ENCODE measurements at regions not wholly inside any gene's neighbourhood (a gene's known extent, or its start where the extent isn't known, plus 50 kb on each side); places are given as distances from the start of the nearest gene placed in this dataset.
"Not testable (repeated sequence)": the region's sequence is repeated elsewhere in the genome, so short reads cannot be mapped to it uniquely, and the experiment has no call there.

DNA sequence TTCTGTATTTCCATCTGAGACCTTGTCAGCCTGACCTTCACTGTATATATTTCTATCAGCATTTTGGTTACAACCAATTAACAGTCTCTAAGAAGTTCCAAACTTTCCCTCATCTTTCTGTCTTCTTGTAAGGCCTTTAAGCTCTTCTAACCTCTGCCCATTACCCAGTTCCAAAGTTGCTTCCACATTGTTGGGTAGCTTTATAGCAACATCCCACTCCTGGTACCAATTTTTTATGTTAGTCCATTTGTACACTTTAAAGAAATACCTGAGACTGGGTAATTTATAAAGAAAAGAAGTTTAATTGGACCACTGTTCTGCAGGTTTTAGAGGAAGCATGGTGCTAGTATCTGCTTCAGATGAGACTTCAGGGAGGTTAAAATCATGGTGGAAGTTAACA lies 1979.7 kb upstream of the RAG2 start:
- no peak overlapping the region for H3K4me3 ChIP-seq (ENCODE audit: low read depth in 1 of 2, low read length in 2 of 2)
- H3K36me3 ChIP-seq (ENCODE audit: control insufficient read depth in 1 of 2, insufficient read depth in 2 of 2, low read length in 2 of 2), result no peaks in the 10 kb centered on the region
- no peaks in the 10 kb centered on the region for H3K27me3 ChIP-seq (ENCODE audit: low read depth, low read length)
- H3K27ac ChIP-seq (ENCODE audit: low read length), result no peak overlapping the region
- no peaks in the 10 kb centered on the region for H3K4me1 ChIP-seq (ENCODE audit: control insufficient read depth in 1 of 2, insufficient read depth in 2 of 2, low read length in 2 of 2)
- peaks cover 3 to 20% of the 10 kb centered on the region in 2 donors for H3K9me3 ChIP-seq (ENCODE audit: control insufficient read depth in 1 of 2, low read length in 2 of 2)

- H3K27ac ChIP-seq (ENCODE audit: low read length), result no peak overlapping the region
- no peaks in the 10 kb centered on the region for H3K4me1 ChIP-seq (ENCODE audit: control insufficient read depth in 1 of 2, insufficient read depth in 2 of 2, low read length in 2 of 2)
- peaks cover 0 to 2% of the 10 kb centered on the region in 2 donors for H3K9me3 ChIP-seq (ENCODE audit: control insufficient read depth in 1 of 2, low read length in 2 of 2)
- no peak overlapping the region for H3K4me3 ChIP-seq (ENCODE audit: low read depth in 1 of 2, low read length in 2 of 2)
- no peaks in the 10 kb centered on the region for H3K27me3 ChIP-seq (ENCODE audit: low read depth, low read length)
- H3K36me3 ChIP-seq (ENCODE audit: control insufficient read depth in 1 of 2, insufficient read depth in 2 of 2, low read length in 2 of 2), result no peaks in the 10 kb centered on the region
These were observed 1964.5 kb upstream of the RAG2 start for GRCh38 chr11:38562562-38562961.

DNA sequence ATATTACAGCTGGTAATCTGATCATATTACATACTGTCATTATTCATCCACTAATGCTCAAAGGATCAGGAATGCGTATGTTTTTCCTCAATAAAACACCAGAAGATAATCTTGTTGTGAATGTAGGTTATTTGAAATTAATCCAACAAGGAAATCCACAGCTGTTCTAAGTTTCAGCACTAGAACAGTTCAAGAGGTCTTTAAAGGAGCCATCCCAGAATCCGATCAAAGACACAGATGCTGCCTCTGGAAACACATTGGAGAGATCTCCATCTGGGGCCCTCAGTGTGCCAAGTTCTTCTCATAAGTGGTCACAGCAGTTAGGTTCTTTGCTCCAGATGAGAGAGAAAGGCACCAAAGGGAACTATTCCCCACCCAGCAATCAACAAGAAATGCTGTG lies 1955.1 kb upstream of the RAG2 start:
- Histone ChIP-seq H3K4me3 (ENCODE audit: low read depth in 1 of 2, low read length in 2 of 2) (no peak overlapping the region), H3K4me1 (ENCODE audit: control insufficient read depth in 1 of 2, insufficient read depth in 2 of 2, low read length in 2 of 2) (no peaks in the 10 kb centered on the region)

DNA sequence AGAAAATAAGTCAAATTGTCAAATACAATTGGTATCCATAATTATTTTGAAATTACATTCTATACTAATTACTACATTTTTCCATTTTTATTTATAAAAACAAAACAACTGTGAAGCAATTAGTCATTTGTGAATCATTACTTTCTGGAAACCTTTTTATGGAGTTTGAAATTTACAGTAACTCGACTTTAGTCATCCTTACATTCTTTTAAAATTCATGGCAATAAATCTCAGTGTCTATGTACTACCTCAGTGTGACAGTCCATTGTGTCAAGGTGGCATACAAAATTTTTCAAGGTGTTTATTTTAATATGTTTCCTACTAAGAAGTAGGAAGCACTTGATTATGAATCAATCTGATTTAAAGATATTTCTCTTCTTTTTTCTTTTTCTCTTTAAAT lies 1949.4 kb upstream of the RAG2 start:
- no peaks in the 10 kb centered on the region for H3K27me3 ChIP-seq (ENCODE audit: low read depth, low read length)
- H3K4me1 ChIP-seq (ENCODE audit: control insufficient read depth in 1 of 2, insufficient read depth in 2 of 2, low read length in 2 of 2), result no peaks in the 10 kb centered on the region
- no peaks in the 10 kb centered on the region for H3K36me3 ChIP-seq (ENCODE audit: control insufficient read depth in 1 of 2, insufficient read depth in 2 of 2, low read length in 2 of 2)
- no peak overlapping the region for H3K4me3 ChIP-seq (ENCODE audit: low read depth in 1 of 2, low read length in 2 of 2)
- H3K9me3 ChIP-seq (ENCODE audit: control insufficient read depth in 1 of 2, low read length in 2 of 2), result no peaks in the 10 kb centered on the region
- no peak overlapping the region for H3K27ac ChIP-seq (ENCODE audit: low read length)

More for the DNA sequence above, 1955.1 kb upstream of the RAG2 start:
- Histone ChIP-seq H3K27ac (ENCODE audit: low read length) (no peak overlapping the region), H3K36me3 (ENCODE audit: control insufficient read depth in 1 of 2, insufficient read depth in 2 of 2, low read length in 2 of 2) (no peaks in the 10 kb centered on the region), H3K27me3 (ENCODE audit: low read depth, low read length) (no peaks in the 10 kb centered on the region), H3K9me3 (ENCODE audit: control insufficient read depth in 1 of 2, low read length in 2 of 2) (no peaks in the 10 kb centered on the region)

DNA sequence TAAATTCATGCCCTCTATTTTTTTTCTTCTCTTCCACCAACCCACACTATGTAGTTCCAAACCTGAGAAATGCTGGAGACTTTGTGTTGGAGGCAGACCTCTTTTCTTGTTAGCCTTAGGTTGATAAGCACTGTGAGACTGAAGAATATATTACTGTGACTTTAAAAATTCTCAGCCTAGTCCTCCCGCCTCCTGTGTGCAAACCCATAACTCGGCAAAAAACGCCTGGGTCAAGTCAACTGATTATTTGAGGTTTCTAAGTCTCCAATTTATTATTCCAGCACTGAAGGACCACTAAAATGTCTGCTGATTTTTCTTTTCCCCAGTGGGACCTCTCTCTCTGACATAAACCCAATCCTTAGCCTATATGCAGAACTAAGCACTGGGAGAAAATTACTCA lies 1946.0 kb upstream of the RAG2 start:
- H3K9me3 ChIP-seq (ENCODE audit: control insufficient read depth in 1 of 2, low read length in 2 of 2), result no peaks in the 10 kb centered on the region
- H3K27me3 ChIP-seq (ENCODE audit: low read depth, low read length), result no peaks in the 10 kb centered on the region
- H3K36me3 ChIP-seq (ENCODE audit: control insufficient read depth in 1 of 2, insufficient read depth in 2 of 2, low read length in 2 of 2), result no peaks in the 10 kb centered on the region
- no peak overlapping the region for H3K4me3 ChIP-seq (ENCODE audit: low read depth in 1 of 2, low read length in 2 of 2)
- H3K4me1 ChIP-seq (ENCODE audit: control insufficient read depth in 1 of 2, insufficient read depth in 2 of 2, low read length in 2 of 2), result no peaks in the 10 kb centered on the region
- no peak overlapping the region for H3K27ac ChIP-seq (ENCODE audit: low read length)

DNA sequence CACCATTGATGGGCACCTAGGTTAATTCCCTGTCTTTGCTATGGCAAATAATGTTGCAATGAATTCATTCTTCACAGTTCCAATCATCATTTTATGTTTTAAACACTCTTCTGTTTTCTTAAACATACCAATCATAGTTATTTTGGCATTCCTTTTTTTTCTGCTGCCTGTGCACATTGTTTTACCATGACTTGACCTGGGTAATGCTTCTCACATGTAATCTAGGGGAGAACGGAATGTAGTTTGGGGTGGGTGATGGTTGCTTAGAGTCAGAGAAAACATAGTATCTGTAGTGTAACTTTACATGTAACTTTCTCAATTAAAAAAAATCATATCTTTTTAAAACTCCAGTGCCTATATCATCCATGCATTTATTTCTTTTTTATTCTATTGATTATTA lies 1945.3 kb upstream of the RAG2 start:
- Histone ChIP-seq H3K27me3 (ENCODE audit: low read depth, low read length) (no peaks in the 10 kb centered on the region), H3K4me3 (ENCODE audit: low read depth in 1 of 2, low read length in 2 of 2) (no peak overlapping the region), H3K27ac (ENCODE audit: low read length) (no peak overlapping the region), H3K4me1 (ENCODE audit: control insufficient read depth in 1 of 2, insufficient read depth in 2 of 2, low read length in 2 of 2) (no peaks in the 10 kb centered on the region), H3K36me3 (ENCODE audit: control insufficient read depth in 1 of 2, insufficient read depth in 2 of 2, low read length in 2 of 2) (no peaks in the 10 kb centered on the region), H3K9me3 (ENCODE audit: control insufficient read depth in 1 of 2, low read length in 2 of 2) (no peaks in the 10 kb centered on the region)

GRCh38 chr11:38538866-38539680 lies 1941.0 kb upstream of the RAG2 start:
- Histone ChIP-seq H3K9me3 (ENCODE audit: control insufficient read depth in 1 of 2, low read length in 2 of 2) (peaks cover 0 to 2% of the 10 kb centered on the region in 2 donors), H3K27ac (ENCODE audit: low read length) (no peak overlapping the region), H3K4me1 (ENCODE audit: control insufficient read depth in 1 of 2, insufficient read depth in 2 of 2, low read length in 2 of 2) (no peaks in the 10 kb centered on the region), H3K36me3 (ENCODE audit: control insufficient read depth in 1 of 2, insufficient read depth in 2 of 2, low read length in 2 of 2) (no peaks in the 10 kb centered on the region), H3K4me3 (ENCODE audit: low read depth in 1 of 2, low read length in 2 of 2) (no peak overlapping the region), H3K27me3 (ENCODE audit: low read depth, low read length) (no peaks in the 10 kb centered on the region)

GRCh38 chr11:38530226-38530625 lies 1932.2 kb upstream of the RAG2 start:
- Histone ChIP-seq H3K36me3 (ENCODE audit: control insufficient read depth in 1 of 2, insufficient read depth in 2 of 2, low read length in 2 of 2) (no peaks in the 10 kb centered on the region), H3K27me3 (ENCODE audit: low read depth, low read length) (no peaks in the 10 kb centered on the region), H3K9me3 (ENCODE audit: control insufficient read depth in 1 of 2, low read length in 2 of 2) (peaks cover 0 to 10% of the 10 kb centered on the region in 2 donors), H3K4me3 (ENCODE audit: low read depth in 1 of 2, low read length in 2 of 2) (no peak overlapping the region), H3K4me1 (ENCODE audit: control insufficient read depth in 1 of 2, insufficient read depth in 2 of 2, low read length in 2 of 2) (no peaks in the 10 kb centered on the region), H3K27ac (ENCODE audit: low read length) (no peak overlapping the region)

DNA sequence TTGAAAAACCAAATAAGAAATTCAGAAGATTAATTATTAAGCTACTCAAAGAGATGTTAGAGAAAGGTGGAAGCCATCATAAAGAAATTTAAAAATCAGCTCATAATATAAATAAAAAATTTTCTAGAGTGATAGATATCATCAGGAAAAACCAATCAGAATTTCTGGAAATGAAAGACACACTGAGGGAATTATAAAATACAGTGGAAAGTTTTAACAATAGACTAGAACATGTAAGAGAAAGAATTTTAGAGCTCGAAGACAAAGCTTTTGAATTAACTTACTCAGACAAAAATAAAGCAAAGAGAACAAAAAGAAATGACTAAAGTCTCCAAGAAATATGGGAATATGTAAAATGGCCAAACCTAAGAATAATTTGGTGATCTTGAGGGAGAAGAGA lies 1926.9 kb upstream of the RAG2 start:
- no peaks in the 10 kb centered on the region for H3K36me3 ChIP-seq (ENCODE audit: control insufficient read depth in 1 of 2, insufficient read depth in 2 of 2, low read length in 2 of 2)
- no peak overlapping the region for H3K27ac ChIP-seq (ENCODE audit: low read length)
- no peaks in the 10 kb centered on the region for H3K4me1 ChIP-seq (ENCODE audit: control insufficient read depth in 1 of 2, insufficient read depth in 2 of 2, low read length in 2 of 2)
- H3K27me3 ChIP-seq (ENCODE audit: low read depth, low read length), result no peaks in the 10 kb centered on the region
- H3K4me3 ChIP-seq (ENCODE audit: low read depth in 1 of 2, low read length in 2 of 2), result no peak overlapping the region
- peaks cover 0 to 24% of the 10 kb centered on the region in 2 donors for H3K9me3 ChIP-seq (ENCODE audit: control insufficient read depth in 1 of 2, low read length in 2 of 2)

DNA sequence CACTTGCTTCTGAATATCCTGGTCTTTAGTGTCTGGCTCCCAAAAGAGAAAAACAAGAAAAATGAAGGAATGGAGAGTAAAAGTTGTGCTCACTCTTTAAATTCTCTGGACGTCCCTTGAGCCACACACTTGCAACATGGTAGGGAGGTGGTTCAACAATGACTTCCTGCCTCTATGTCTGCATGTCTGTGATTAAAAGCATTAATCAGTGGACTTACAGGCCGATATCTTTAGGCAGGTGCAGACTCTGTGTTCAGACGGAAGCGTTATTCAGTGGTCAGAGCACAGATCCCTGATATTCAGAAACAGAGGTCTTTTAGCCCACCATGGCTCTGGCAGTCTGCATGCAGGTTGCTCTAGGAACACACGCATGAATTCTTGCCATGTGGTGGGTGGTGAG lies 1920.0 kb upstream of the RAG2 start:
- no peaks in the 10 kb centered on the region for H3K4me1 ChIP-seq (ENCODE audit: control insufficient read depth in 1 of 2, insufficient read depth in 2 of 2, low read length in 2 of 2)
- no peaks in the 10 kb centered on the region for H3K9me3 ChIP-seq (ENCODE audit: control insufficient read depth in 1 of 2, low read length in 2 of 2)
- H3K36me3 ChIP-seq (ENCODE audit: control insufficient read depth in 1 of 2, insufficient read depth in 2 of 2, low read length in 2 of 2), result no peaks in the 10 kb centered on the region
- no peak overlapping the region for H3K4me3 ChIP-seq (ENCODE audit: low read depth in 1 of 2, low read length in 2 of 2)
- H3K27ac ChIP-seq (ENCODE audit: low read length), result no peak overlapping the region
- no peaks in the 10 kb centered on the region for H3K27me3 ChIP-seq (ENCODE audit: low read depth, low read length)

DNA sequence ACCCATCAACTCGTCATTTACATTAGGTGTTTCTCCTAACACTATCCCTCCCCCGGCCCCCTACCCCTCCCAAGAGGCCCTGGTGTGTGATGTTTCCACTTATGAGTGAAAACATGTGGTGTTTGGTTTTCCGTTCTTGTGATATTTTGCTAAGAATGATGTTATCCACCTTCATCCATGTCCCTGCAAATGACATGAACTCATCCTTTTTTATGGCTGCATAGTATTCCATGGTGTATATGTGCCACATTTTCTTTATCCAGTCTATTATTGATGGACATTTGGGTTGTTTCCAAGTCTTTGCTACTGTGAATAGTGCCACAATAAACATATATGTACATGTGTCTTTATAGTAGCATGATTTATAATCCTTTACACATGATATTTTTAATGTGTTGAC lies 1914.8 kb upstream of the RAG2 start:
- H3K36me3 ChIP-seq (ENCODE audit: control insufficient read depth in 1 of 2, insufficient read depth in 2 of 2, low read length in 2 of 2); H3K27me3 ChIP-seq (ENCODE audit: low read depth, low read length); H3K9me3 ChIP-seq (ENCODE audit: control insufficient read depth in 1 of 2, low read length in 2 of 2); H3K4me1 ChIP-seq (ENCODE audit: control insufficient read depth in 1 of 2, insufficient read depth in 2 of 2, low read length in 2 of 2); H3K4me3 ChIP-seq (ENCODE audit: low read depth in 1 of 2, low read length in 2 of 2); H3K27ac ChIP-seq (ENCODE audit: low read length): not testable (repeated sequence)

DNA sequence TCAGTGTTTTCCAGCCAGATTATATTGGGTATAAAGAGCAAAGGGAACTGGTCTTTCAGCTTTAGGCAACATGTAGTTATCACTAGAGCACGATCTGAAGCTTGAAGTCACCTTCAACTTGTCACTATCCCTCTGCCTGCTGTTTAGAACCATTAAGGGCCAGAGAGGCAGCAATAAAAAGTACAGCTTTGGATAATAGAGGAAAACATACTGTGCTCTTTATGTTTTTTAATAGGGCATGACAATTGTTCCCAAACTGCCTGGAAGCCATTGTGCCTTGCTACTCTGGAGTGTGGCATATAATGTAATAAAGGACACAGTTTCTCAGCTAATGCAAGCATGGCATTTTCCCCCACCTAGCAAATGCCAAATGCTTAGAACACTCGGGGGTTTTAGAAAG lies 1912.0 kb upstream of the RAG2 start:
- Histone ChIP-seq H3K9me3 (ENCODE audit: control insufficient read depth in 1 of 2, low read length in 2 of 2) (no peaks in the 10 kb centered on the region), H3K4me3 (ENCODE audit: low read depth in 1 of 2, low read length in 2 of 2) (no peak overlapping the region), H3K27me3 (ENCODE audit: low read depth, low read length) (no peaks in the 10 kb centered on the region), H3K36me3 (ENCODE audit: control insufficient read depth in 1 of 2, insufficient read depth in 2 of 2, low read length in 2 of 2) (no peaks in the 10 kb centered on the region), H3K27ac (ENCODE audit: low read length) (no peak overlapping the region), H3K4me1 (ENCODE audit: control insufficient read depth in 1 of 2, insufficient read depth in 2 of 2, low read length in 2 of 2) (no peaks in the 10 kb centered on the region)
